ENCODE measurements at regions not wholly inside any gene's neighbourhood (a gene's known extent, or its start where the extent isn't known, plus 50 kb on each side); places are given as distances from the start of the nearest gene placed in this dataset.

GRCh38 chr13:48160606-48161278, 65.8 kb upstream of the MED4 start:
- no peak for DNase-seq
- no peaks in the 10 kb centered on the region for H3K36me3 ChIP-seq (ENCODE audit: control insufficient read depth, insufficient read depth, low read length)
- no peak overlapping the region for H3K4ac ChIP-seq (ENCODE audit: low read depth, low read length)
- no TSS peak for BruUV-seq (replicated peaks)
- in situ Hi-C loops (cut with MboI; ENCODE audit: low sequenced_read_pairs) (no loop called here), dilution Hi-C loops (cut with HindIII; ENCODE audit: low sequenced_read_pairs, unreplicated experiment) (no loop called here), intact Hi-C loops (cut with micrococcal nuclease) (no loop called here)
- no peak overlapping the region for H3K14ac ChIP-seq (replicated peaks; ENCODE audit: low read depth, low read length)
- H3K23ac ChIP-seq (ENCODE audit: low read depth, low read length): no peak overlapping the region
- WGBS, 2 experiments (ENCODE audit: extremely low coverage in 2 of 2, insufficient read length in 1 of 2): 60% methylated on average over 2 of the region's 5 CpGs; no CpG with 5 or more reads in 1 of the 2 experiments
- no peaks in the 10 kb centered on the region for H3K9me3 ChIP-seq (ENCODE audit: control insufficient read depth, insufficient read depth, low read length)
- no peak overlapping the region for H4K91ac ChIP-seq (ENCODE audit: insufficient read depth, low read depth, low read length)
- no peak overlapping the region for H2AFZ ChIP-seq (replicated peaks; ENCODE audit: low read length, poor library complexity)
- H3K27me3 ChIP-seq (ENCODE audit: control insufficient read depth, insufficient read depth, low read length): peaks cover 2% of the 10 kb centered on the region; the same call in 1 of the 2 replicates
- no peak overlapping the region for H3K4me2 ChIP-seq (ENCODE audit: low read depth, low read length)
- H3K18ac ChIP-seq (ENCODE audit: low read depth, low read length): no peak overlapping the region
- CTCF ChIA-PET: no interaction called here
- H3K4me1 ChIP-seq (ENCODE audit: control insufficient read depth, insufficient read depth, low read length): no peaks in the 10 kb centered on the region
- no peak overlapping the region for H2BK5ac ChIP-seq (ENCODE audit: low read depth, low read length, poor library complexity, severe bottlenecking)
- H3K56ac ChIP-seq (ENCODE audit: extremely low read depth, insufficient read depth, low read length): no peak overlapping the region
- no peaks in the 10 kb centered on the region for H3K79me1 ChIP-seq (ENCODE audit: low read depth in 1 of 2, low read length in 2 of 2)
- ATAC-seq (ENCODE audit: low read depth): no peak
- no peak overlapping the region for H3K4me3 ChIP-seq (ENCODE audit: insufficient read depth, low read depth, low read length)
- H2BK20ac ChIP-seq (ENCODE audit: low read depth, low read length): no peak overlapping the region
- H2AK9ac ChIP-seq (replicated peaks; ENCODE audit: low read depth, low read length, poor library complexity): no peak overlapping the region
- no peak overlapping the region for H2BK120ac ChIP-seq (ENCODE audit: low read depth, low read length)
- no peak overlapping the region for H3K27ac ChIP-seq (ENCODE audit: insufficient read depth, low read length)
- no peak overlapping the region for H3K9ac ChIP-seq (ENCODE audit: low read depth, low read length)
- no peak overlapping the region for H4K8ac ChIP-seq (ENCODE audit: low read depth in 2 of 2, low read length in 2 of 2)
- no peak overlapping the region for H4K5ac ChIP-seq (ENCODE audit: low read depth, low read length)
- H3K9me1 ChIP-seq (ENCODE audit: insufficient read depth, low read length): no peaks in the 10 kb centered on the region
- TF ChIP-seq MAZ (IDR thresholded peaks at IDR 0.05; ENCODE audit: borderline replicate concordance, low read depth, low read length) (no peak), CHD1 (IDR thresholded peaks at IDR 0.05; ENCODE audit: low read depth, low read length) (no peak), NFE2L2 (IDR thresholded peaks at IDR 0.05; ENCODE audit: low read depth, low read length) (no peak), RAD21 (IDR thresholded peaks at IDR 0.05; ENCODE audit: low read length) (no peak), MAFK (IDR thresholded peaks at IDR 0.05; ENCODE audit: low read depth, low read length) (no peak), CEBPB (IDR thresholded peaks at IDR 0.05; ENCODE audit: low read depth, low read length) (no peak), FOS (IDR thresholded peaks at IDR 0.05; ENCODE audit: low read depth, low read length) (no peak), ELK1 (IDR thresholded peaks at IDR 0.05; ENCODE audit: borderline replicate concordance, low read depth, low read length) (no peak), POLR2A (IDR thresholded peaks at IDR 0.05; ENCODE audit: low read depth, low read length) (no peak), SMC3 (IDR thresholded peaks at IDR 0.05; ENCODE audit: low read depth, low read length) (no peak), BHLHE40 (IDR thresholded peaks at IDR 0.05; ENCODE audit: low read depth, low read length) (no peak), USF2 (IDR thresholded peaks at IDR 0.05; ENCODE audit: low read depth, low read length) (no peak), RFX5 (IDR thresholded peaks at IDR 0.05; ENCODE audit: low read depth, low read length) (no peak), RCOR1 (IDR thresholded peaks at IDR 0.05; ENCODE audit: insufficient replicate concordance, low read length) (no peak), MXI1 (IDR thresholded peaks at IDR 0.05; ENCODE audit: borderline replicate concordance, low read depth, low read length) (no peak)
- TF ChIP-seq, protein P1, sequence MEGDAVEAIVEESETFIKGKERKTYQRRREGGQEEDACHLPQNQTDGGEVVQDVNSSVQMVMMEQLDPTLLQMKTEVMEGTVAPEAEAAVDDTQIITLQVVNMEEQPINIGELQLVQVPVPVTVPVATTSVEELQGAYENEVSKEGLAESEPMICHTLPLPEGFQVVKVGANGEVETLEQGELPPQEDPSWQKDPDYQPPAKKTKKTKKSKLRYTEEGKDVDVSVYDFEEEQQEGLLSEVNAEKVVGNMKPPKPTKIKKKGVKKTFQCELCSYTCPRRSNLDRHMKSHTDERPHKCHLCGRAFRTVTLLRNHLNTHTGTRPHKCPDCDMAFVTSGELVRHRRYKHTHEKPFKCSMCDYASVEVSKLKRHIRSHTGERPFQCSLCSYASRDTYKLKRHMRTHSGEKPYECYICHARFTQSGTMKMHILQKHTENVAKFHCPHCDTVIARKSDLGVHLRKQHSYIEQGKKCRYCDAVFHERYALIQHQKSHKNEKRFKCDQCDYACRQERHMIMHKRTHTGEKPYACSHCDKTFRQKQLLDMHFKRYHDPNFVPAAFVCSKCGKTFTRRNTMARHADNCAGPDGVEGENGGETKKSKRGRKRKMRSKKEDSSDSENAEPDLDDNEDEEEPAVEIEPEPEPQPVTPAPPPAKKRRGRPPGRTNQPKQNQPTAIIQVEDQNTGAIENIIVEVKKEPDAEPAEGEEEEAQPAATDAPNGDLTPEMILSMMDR (conservative IDR thresholded peaks at IDR 0.05; ENCODE audit: low read depth, low read length): no peak
- POLR2A ChIA-PET (ENCODE audit: unreplicated experiment): no interaction called here
- no peaks in the 10 kb centered on the region for H4K20me1 ChIP-seq (ENCODE audit: insufficient read depth, low read length)
- H2AK5ac ChIP-seq (ENCODE audit: low read depth, low read length): no peak overlapping the region
- no peak overlapping the region for H2BK15ac ChIP-seq (ENCODE audit: low read depth, low read length)

Measured in IMR-90 (cell line).